SK-N-MC (cell line): ENCODE measurements at regions not wholly inside any gene's neighbourhood (a gene's known extent, or its start where the extent isn't known, plus 50 kb on each side); places are given as distances from the start of the nearest gene placed in this dataset.

ENCODE experiments used
- EZH2 ChIP-seq: fragments of 200-600 bp; sonication (generic); IDR thresholded peaks from one replicate; pipeline ENCODE4 v1.6.1; 2017; ENCODE audit warnings: antibody characterized with exemption
- FOXP2 ChIP-seq: optimal IDR thresholded peaks from 2 replicates; pipeline ENCODE3; 2011; ENCODE audit warnings: mild to moderate bottlenecking, moderate library complexity; ENCODE audit not compliant: insufficient read depth; ENCODE audit errors: extremely low read length, control extremely low read depth

GRCh38 chr3:152196782-152197181, 71.9 kb upstream of the MBNL1 start:
- no peak for TF ChIP-seq EZH2
- TF ChIP-seq FOXP2, result no peak
